GM19043 (cell line): ENCODE measurements at regions not wholly inside any gene's neighbourhood (a gene's known extent, or its start where the extent isn't known, plus 50 kb on each side); places are given as distances from the start of the nearest gene placed in this dataset.
A peak's percentile ranks its signal among the peaks of the same experiment; 100 is the strongest.

Experiments used
- ATAC-seq: cut with Tn5 transposase; IDR thresholded peaks from one replicate; pipeline ENCODE4 v1.9.1; 2021; ENCODE audit warnings: low read depth; ENCODE audit not compliant: unreplicated experiment

DNA sequence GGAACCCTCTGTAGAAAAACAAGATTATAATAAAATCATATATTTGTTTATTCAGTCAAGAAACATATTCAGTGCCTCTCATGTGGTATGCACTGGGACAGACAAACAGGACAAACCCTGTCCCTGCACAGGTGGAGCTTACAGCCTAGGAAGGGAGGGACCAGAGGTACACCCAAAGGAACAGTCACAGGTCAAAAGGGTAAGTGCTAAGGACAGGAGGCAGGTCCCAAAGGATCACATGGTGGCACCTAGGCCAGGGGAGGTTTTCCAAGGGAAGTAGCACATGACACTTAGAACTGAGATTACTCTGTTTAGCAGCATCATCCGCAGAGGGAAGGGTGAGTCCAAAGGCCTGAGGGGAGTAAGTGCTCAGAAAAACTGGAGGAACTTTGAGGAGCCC lies 254.4 kb upstream of the ARRDC4 start:
- no peak for ATAC-seq

GRCh38 chr15:97708252-97708651 lies 252.3 kb upstream of the ARRDC4 start:
- no peak for ATAC-seq

- ATAC-seq, result no peak
These were observed 248.0 kb upstream of the ARRDC4 start for GRCh38 chr15:97712530-97712929.

DNA sequence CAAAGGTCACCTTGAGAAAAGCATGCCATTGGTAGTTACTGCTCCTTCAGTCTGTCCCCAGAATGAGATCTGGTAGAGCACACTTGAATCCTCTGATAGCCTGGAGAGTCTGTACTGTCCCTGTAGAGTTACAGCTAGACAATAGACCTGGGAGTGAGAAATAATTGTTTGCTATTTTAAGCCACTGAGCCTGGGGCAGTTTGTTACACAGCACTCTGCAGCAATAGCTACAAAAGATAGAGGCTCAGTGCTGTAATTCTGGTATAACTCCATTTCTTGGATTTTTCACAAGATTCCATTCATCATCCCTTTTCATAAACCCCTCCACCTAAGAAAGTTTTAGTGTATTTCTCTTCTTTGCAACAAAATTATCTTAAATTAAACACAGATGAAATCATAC lies 242.7 kb upstream of the ARRDC4 start:
- no peak for ATAC-seq

GRCh38 chr15:97718509-97718908 lies 242.0 kb upstream of the ARRDC4 start:
- ATAC-seq, result no peak

- ATAC-seq, result no peak
These were observed 231.7 kb upstream of the ARRDC4 start for GRCh38 chr15:97728791-97729190.

GRCh38 chr15:97729270-97729669 lies 231.2 kb upstream of the ARRDC4 start:
- ATAC-seq, result no peak

- ATAC-seq, result no peak
These were observed 230.2 kb upstream of the ARRDC4 start for GRCh38 chr15:97730315-97730714.

- no peak for ATAC-seq
These were observed 228.6 kb upstream of the ARRDC4 start for GRCh38 chr15:97731859-97732258.

GRCh38 chr15:97733373-97733772 lies 227.1 kb upstream of the ARRDC4 start:
- no peak for ATAC-seq

DNA sequence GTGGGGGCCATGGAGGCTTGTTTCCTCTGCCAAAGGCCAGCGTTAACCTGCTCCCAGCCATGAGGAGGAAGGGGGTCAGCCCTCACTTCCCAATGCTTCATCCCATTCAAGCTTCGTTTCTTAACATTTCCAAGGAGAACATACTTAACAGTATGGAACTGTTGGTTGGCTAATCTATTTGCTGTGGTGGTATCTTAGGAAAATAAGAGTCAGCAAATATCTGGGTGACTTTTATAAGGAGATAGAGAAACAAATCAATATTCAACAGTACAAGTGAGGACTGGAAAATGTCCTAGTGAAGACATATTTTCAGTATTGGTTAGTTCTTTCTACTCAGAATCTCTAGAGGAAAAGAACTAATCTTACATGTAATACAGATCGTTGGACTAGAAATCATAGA lies 223.8 kb upstream of the ARRDC4 start:
- ATAC-seq, result no peak

DNA sequence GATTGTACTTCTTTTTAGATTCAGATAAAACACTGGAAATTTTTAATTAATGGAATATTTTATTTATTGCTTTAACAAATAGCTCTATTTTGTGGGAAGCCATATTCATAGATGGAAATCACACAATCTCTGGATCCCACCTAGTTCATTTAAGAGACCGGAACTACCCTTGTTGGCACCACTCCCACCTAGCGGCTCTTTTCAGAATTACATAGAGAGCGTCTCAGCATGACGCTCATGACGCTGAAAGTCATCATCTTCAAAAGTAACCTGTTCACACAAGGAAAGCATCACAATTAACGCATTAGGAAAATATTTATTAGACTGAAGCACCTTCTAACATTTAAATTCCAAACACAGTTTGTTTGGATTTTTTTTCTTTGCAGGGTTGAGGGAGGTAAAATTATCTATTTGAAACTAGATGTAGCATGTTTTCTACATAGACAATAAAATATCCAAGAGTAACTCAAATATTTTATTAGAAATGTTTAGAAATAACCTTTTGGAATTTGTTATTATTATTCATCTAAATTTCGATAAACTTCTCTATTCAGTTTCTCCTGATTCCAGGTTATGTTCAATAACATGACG lies 214.9 kb upstream of the ARRDC4 start:
- peak; percentile 91 for ATAC-seq

DNA sequence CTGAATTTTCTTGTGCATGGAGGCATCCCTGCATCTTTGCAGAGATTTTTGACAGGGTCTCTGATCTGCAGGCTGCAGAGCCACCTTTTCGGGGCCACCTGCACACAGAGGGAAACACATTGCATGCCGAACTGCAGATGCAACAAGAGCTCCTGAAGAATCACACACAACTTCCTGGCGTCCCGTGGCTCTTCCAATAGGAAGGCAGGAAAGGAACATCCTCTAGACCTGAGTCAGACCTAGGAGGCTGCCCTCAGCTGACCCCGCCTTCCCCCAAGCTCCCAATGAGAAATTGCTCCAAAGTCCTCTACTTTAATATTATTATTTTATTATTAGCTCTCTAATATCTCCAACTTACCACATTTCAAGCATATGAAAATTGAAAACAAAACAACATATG lies 213.2 kb upstream of the ARRDC4 start:
- no peak for ATAC-seq

- no peak for ATAC-seq
These were observed 211.9 kb upstream of the ARRDC4 start for GRCh38 chr15:97748576-97748975.

DNA sequence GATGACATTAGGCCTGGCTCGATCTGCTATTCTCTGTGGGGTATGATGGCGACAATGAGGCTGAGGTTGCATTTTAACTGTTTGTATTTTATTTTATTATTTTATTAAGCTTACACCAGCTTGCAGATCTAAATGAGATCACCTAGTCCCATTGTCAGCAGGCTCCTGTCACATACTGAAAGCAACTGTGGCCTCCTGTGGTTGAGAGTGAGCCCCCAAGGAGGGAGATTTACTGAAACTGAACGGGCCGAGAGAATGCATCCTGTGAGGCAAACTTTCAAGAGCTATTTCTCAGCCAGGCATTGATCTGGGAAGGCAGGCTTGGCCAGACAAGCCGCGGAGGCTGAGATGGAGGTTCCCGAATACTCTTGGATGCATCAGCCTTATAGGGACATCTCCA lies 210.4 kb upstream of the ARRDC4 start:
- no peak for ATAC-seq

GRCh38 chr15:97755726-97756125 lies 204.8 kb upstream of the ARRDC4 start:
- no peak for ATAC-seq

DNA sequence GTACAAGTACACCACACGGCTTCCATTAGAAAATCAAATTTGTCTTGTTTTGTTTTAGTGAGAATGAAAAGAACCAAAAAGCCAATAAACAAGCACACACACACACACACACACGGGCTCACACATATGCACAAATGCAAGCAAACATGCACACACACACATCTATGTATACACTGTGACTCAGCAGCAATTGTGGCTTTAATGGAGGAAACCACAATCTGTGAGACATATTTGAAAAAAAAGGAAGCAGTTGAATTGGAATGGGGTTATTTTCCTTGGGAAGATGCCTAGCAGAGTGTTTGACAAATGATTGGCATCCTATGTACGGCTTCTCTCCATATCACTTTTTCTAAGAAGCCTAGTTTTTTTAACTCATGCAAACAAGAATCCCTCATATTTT lies 201.1 kb upstream of the ARRDC4 start:
- ATAC-seq, result no peak

DNA sequence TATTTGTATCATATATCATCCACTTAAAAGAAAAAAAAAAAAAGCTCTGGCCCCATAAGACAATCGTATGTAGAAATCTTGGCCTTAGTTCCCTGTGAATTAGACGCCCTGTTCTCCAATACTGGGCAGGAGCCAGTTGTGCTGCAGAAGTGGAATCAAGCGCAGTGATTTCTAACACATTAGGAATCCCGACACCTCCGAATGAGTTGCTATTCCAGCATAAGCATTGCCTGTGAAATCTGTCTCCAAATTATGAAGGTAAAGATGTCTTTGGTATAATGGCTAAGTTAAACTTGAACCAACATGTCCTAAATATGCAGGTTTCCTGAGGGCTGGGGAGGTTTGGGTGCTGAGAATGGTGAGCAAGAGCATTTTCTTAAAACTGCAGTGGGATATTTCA lies 199.4 kb upstream of the ARRDC4 start:
- ATAC-seq, result no peak

- ATAC-seq, result no peak
These were observed 177.3 kb upstream of the ARRDC4 start for GRCh38 chr15:97783240-97783639.

GRCh38 chr15:97786741-97787140 lies 173.8 kb upstream of the ARRDC4 start:
- ATAC-seq, result no peak

- ATAC-seq, result no peak
These were observed 170.3 kb upstream of the ARRDC4 start for GRCh38 chr15:97790180-97790579.

DNA sequence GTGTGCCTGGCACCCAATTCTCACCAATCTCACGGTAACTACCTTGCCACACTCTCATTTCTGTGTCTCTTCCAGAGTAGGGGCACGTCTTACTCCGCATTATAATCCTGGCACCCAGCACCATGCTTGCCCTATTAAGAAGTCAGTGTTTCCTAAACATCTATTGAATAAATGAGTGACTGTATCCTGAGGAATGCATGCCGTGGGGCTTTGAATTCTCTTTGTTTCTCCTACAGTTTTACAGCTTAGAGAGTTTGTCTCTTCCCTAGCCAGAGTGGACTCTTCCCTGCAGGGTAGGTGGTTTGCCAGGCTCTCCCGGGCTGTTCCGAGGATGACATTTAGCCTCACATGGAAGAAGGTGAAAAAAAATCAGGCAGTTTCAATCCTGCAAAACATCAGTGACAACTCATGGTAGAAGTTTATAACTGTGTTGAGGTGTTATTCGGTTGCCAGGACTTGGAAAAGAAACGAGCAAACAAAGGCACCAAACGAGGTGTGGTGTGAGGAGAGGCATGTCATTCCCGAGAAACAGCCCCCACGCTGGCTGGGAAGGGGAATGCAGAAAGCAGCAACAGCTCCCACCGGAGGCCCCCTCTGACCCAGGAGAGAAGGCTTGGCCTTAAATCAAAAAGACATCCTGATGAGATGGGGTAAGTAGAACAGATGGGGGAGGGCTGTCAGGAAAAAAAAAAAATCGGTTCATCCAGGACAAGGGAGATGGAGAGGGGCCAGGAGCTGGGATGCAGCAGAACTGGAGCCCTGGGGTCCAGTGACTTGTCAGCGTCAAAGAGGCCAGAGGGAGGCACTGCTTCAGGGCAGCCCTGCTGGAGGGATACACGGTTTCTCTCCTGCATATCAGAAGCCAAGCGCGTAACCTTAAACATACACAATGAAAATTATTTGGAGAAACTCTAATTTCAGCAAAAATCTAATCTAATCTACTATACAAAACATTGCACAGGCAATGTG lies 168.4 kb upstream of the ARRDC4 start:
- no peak for ATAC-seq
